ENCODE measurements at regions not wholly inside any gene's neighbourhood (a gene's known extent, or its start where the extent isn't known, plus 50 kb on each side); places are given as distances from the start of the nearest gene placed in this dataset.

- Histone ChIP-seq H3K4me3 (no peak overlapping the region), H3K27me3 (no peaks in the 10 kb centered on the region), H3K4me1 (no peaks in the 10 kb centered on the region), H3K36me3 (no peaks in the 10 kb centered on the region), H3K9me3 (no peaks in the 10 kb centered on the region), H3K27ac (no peak overlapping the region)
- in situ Hi-C loops (cut with MboI; ENCODE audit: low sequenced_read_pairs in 4 of 4) = no loop called here
- DNase-seq (no peak), ATAC-seq (no peak)
- intact Hi-C loops (cut with DNase I; ENCODE audit: low total_unique reads) = no loop called here
- no peak for TF ChIP-seq CTCF (IDR thresholded peaks at IDR 0.05 in 4 of 5, conservative IDR thresholded peaks at IDR 0.05 in 1 of 5)
- TF ChIP-seq POLR2A (IDR thresholded peaks at IDR 0.05) = no peak
These were observed 124.0 kb upstream of the ZCCHC13 start for GRCh38 chrX:74179990-74180389.

- H3K36me3 ChIP-seq = no peaks in the 10 kb centered on the region
- TF ChIP-seq POLR2A (IDR thresholded peaks at IDR 0.05) = no peak
- no peak for TF ChIP-seq CTCF (IDR thresholded peaks at IDR 0.05 in 4 of 5, conservative IDR thresholded peaks at IDR 0.05 in 1 of 5)
- no peak for DNase-seq
- H3K4me1 ChIP-seq = no peaks in the 10 kb centered on the region
- no peak overlapping the region for H3K27ac ChIP-seq
- no peaks in the 10 kb centered on the region for H3K9me3 ChIP-seq
- intact Hi-C loops (cut with DNase I; ENCODE audit: low total_unique reads) (no loop called here), in situ Hi-C loops (cut with MboI; ENCODE audit: low sequenced_read_pairs in 4 of 4) (no loop called here)
- H3K4me3 ChIP-seq = no peak overlapping the region
- no peak for ATAC-seq
- no peaks in the 10 kb centered on the region for H3K27me3 ChIP-seq
These were observed 124.5 kb upstream of the ZCCHC13 start for GRCh38 chrX:74179499-74179898.

GRCh38 chrX:74179071-74179470 is 124.9 kb upstream of the ZCCHC13 start:
- in situ Hi-C loops (cut with MboI; ENCODE audit: low sequenced_read_pairs in 4 of 4) = no loop called here
- ATAC-seq = no peak
- intact Hi-C loops (cut with DNase I; ENCODE audit: low total_unique reads) = no loop called here
- Histone ChIP-seq H3K4me1 (no peaks in the 10 kb centered on the region), H3K9me3 (no peaks in the 10 kb centered on the region), H3K36me3 (no peaks in the 10 kb centered on the region), H3K27me3 (no peaks in the 10 kb centered on the region), H3K27ac (no peak overlapping the region), H3K4me3 (no peak overlapping the region)
- TF ChIP-seq CTCF (IDR thresholded peaks at IDR 0.05 in 4 of 5, conservative IDR thresholded peaks at IDR 0.05 in 1 of 5) (no peak), POLR2A (IDR thresholded peaks at IDR 0.05) (no peak)
- DNase-seq = no peak

GRCh38 chrX:74178536-74178935 is 125.4 kb upstream of the ZCCHC13 start:
- DNase-seq (no peak), ATAC-seq (no peak)
- H3K4me1 ChIP-seq = no peaks in the 10 kb centered on the region
- no peaks in the 10 kb centered on the region for H3K9me3 ChIP-seq
- H3K27ac ChIP-seq = no peak overlapping the region
- no peaks in the 10 kb centered on the region for H3K36me3 ChIP-seq
- no peak for TF ChIP-seq CTCF (IDR thresholded peaks at IDR 0.05 in 4 of 5, conservative IDR thresholded peaks at IDR 0.05 in 1 of 5)
- TF ChIP-seq POLR2A (IDR thresholded peaks at IDR 0.05) = no peak
- in situ Hi-C loops (cut with MboI; ENCODE audit: low sequenced_read_pairs in 4 of 4) (no loop called here), intact Hi-C loops (cut with DNase I; ENCODE audit: low total_unique reads) (no loop called here)
- no peak overlapping the region for H3K4me3 ChIP-seq
- H3K27me3 ChIP-seq = no peaks in the 10 kb centered on the region

- DNase-seq = no peak
- no peak for TF ChIP-seq POLR2A (IDR thresholded peaks at IDR 0.05)
- TF ChIP-seq CTCF (IDR thresholded peaks at IDR 0.05 in 4 of 5, conservative IDR thresholded peaks at IDR 0.05 in 1 of 5) = no peak
- Histone ChIP-seq H3K4me3 (no peak overlapping the region), H3K9me3 (peaks cover 0 to 5% (median 0%) of the 10 kb centered on the region in 3 donors), H3K36me3 (no peaks in the 10 kb centered on the region), H3K4me1 (no peaks in the 10 kb centered on the region), H3K27ac (no peak overlapping the region), H3K27me3 (no peaks in the 10 kb centered on the region)
- no peak for ATAC-seq
- intact Hi-C loops (cut with DNase I; ENCODE audit: low total_unique reads) = no loop called here
- in situ Hi-C loops (cut with MboI; ENCODE audit: low sequenced_read_pairs in 4 of 4) = no loop called here
These were observed 132.5 kb upstream of the ZCCHC13 start for GRCh38 chrX:74171465-74171864.
